GM12891 (cell line): ENCODE measurements at regions not wholly inside any gene's neighbourhood (a gene's known extent, or its start where the extent isn't known, plus 50 kb on each side); places are given as distances from the start of the nearest gene placed in this dataset.

Experiments used
- POLR2A ChIP-seq: IDR thresholded peaks from 2 replicates; pipeline ENCODE4 v1.6.1; 2011; ENCODE audit warnings: low read depth, low read length, control low read depth
- SPI1 ChIP-seq: IDR thresholded peaks from 2 replicates; pipeline ENCODE4 v1.6.1; 2011; ENCODE audit warnings: low read depth, low read length, control low read depth

DNA sequence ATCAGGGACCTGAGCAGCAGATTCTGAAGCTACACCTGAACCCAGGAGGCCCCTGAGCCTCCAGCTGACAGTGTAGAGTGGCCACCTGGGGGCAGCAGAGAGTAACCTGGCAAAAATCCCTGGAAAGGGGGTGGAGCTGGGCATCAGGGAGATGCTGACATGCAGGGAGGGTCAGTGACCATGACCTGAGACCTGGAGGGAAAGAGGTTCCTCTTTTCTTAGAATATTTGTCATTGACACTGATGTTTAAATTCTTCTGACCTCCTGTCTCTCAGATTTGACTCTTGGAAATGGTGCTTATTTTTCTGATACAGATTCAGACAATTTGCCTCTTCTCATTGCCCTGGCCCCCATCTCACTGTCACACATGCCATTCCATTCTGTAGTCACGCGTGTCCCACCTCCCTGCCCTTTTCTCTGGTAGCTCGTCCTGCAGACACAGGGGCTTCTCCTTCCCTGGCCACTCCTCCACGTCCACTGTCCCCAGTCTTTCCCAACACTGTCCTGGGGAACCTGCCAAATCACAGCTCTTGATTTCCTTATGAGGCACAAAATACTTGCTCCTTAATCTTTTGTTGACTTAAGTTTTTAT is 117.2 kb upstream of the IGLL5 start:
- TF ChIP-seq SPI1 = no peak
- TF ChIP-seq POLR2A = no peak
